ENCODE measurements at regions not wholly inside any gene's neighbourhood (a gene's known extent, or its start where the extent isn't known, plus 50 kb on each side); places are given as distances from the start of the nearest gene placed in this dataset.
"Not testable (repeated sequence)": the region's sequence is repeated elsewhere in the genome, so short reads cannot be mapped to it uniquely, and the experiment has no call there.

- Histone ChIP-seq H3K9me3 (ENCODE audit: control insufficient read depth in 1 of 2, low read length in 2 of 2) (no peaks in the 10 kb centered on the region), H3K36me3 (ENCODE audit: control insufficient read depth in 1 of 2, insufficient read depth in 2 of 2, low read length in 2 of 2) (no peaks in the 10 kb centered on the region), H3K27me3 (ENCODE audit: low read depth, low read length) (no peaks in the 10 kb centered on the region), H3K4me3 (ENCODE audit: low read depth in 1 of 2, low read length in 2 of 2) (no peak overlapping the region), H3K4me1 (ENCODE audit: control insufficient read depth in 1 of 2, insufficient read depth in 2 of 2, low read length in 2 of 2) (no peaks in the 10 kb centered on the region), H3K27ac (ENCODE audit: low read length) (no peak overlapping the region)
These were observed 624.2 kb downstream of the GALC start for GRCh38 chr14:87368751-87369150.

GRCh38 chr14:87360246-87360645, 632.7 kb downstream of the GALC start:
- H3K4me1 ChIP-seq (ENCODE audit: control insufficient read depth in 1 of 2, insufficient read depth in 2 of 2, low read length in 2 of 2); H3K27me3 ChIP-seq (ENCODE audit: low read depth, low read length); H3K27ac ChIP-seq (ENCODE audit: low read length); H3K9me3 ChIP-seq (ENCODE audit: control insufficient read depth in 1 of 2, low read length in 2 of 2); H3K36me3 ChIP-seq (ENCODE audit: control insufficient read depth in 1 of 2, insufficient read depth in 2 of 2, low read length in 2 of 2); H3K4me3 ChIP-seq (ENCODE audit: low read depth in 1 of 2, low read length in 2 of 2): not testable (repeated sequence)

- Histone ChIP-seq H3K36me3 (ENCODE audit: control insufficient read depth in 1 of 2, insufficient read depth in 2 of 2, low read length in 2 of 2) (no peaks in the 10 kb centered on the region), H3K27ac (ENCODE audit: low read length) (no peak overlapping the region), H3K27me3 (ENCODE audit: low read depth, low read length) (no peaks in the 10 kb centered on the region), H3K4me3 (ENCODE audit: low read depth in 1 of 2, low read length in 2 of 2) (no peak overlapping the region), H3K4me1 (ENCODE audit: control insufficient read depth in 1 of 2, insufficient read depth in 2 of 2, low read length in 2 of 2) (no peaks in the 10 kb centered on the region), H3K9me3 (ENCODE audit: control insufficient read depth in 1 of 2, low read length in 2 of 2) (peaks cover 0 to 4% of the 10 kb centered on the region in 2 donors)
These were observed 642.0 kb downstream of the GALC start for GRCh38 chr14:87351007-87351406.

- Histone ChIP-seq H3K9me3 (ENCODE audit: control insufficient read depth in 1 of 2, low read length in 2 of 2) (peaks cover 0 to 4% of the 10 kb centered on the region in 2 donors), H3K27ac (ENCODE audit: low read length) (no peak overlapping the region), H3K4me1 (ENCODE audit: control insufficient read depth in 1 of 2, insufficient read depth in 2 of 2, low read length in 2 of 2) (no peaks in the 10 kb centered on the region), H3K4me3 (ENCODE audit: low read depth in 1 of 2, low read length in 2 of 2) (no peak overlapping the region), H3K36me3 (ENCODE audit: control insufficient read depth in 1 of 2, insufficient read depth in 2 of 2, low read length in 2 of 2) (no peaks in the 10 kb centered on the region), H3K27me3 (ENCODE audit: low read depth, low read length) (no peaks in the 10 kb centered on the region)
These were observed 643.1 kb downstream of the GALC start for GRCh38 chr14:87349921-87350320.

- Histone ChIP-seq H3K4me3 (ENCODE audit: low read depth in 1 of 2, low read length in 2 of 2) (no peak overlapping the region), H3K4me1 (ENCODE audit: control insufficient read depth in 1 of 2, insufficient read depth in 2 of 2, low read length in 2 of 2) (no peaks in the 10 kb centered on the region), H3K36me3 (ENCODE audit: control insufficient read depth in 1 of 2, insufficient read depth in 2 of 2, low read length in 2 of 2) (no peaks in the 10 kb centered on the region), H3K9me3 (ENCODE audit: control insufficient read depth in 1 of 2, low read length in 2 of 2) (no peaks in the 10 kb centered on the region), H3K27me3 (ENCODE audit: low read depth, low read length) (no peaks in the 10 kb centered on the region), H3K27ac (ENCODE audit: low read length) (no peak overlapping the region)
These were observed 649.3 kb downstream of the GALC start for GRCh38 chr14:87343652-87344051.

GRCh38 chr14:87334997-87335685, 657.8 kb downstream of the GALC start:
- Histone ChIP-seq H3K9me3 (ENCODE audit: control insufficient read depth in 1 of 2, low read length in 2 of 2) (no peaks in the 10 kb centered on the region), H3K27ac (ENCODE audit: low read length) (no peak overlapping the region), H3K4me3 (ENCODE audit: low read depth in 1 of 2, low read length in 2 of 2) (no peak overlapping the region), H3K4me1 (ENCODE audit: control insufficient read depth in 1 of 2, insufficient read depth in 2 of 2, low read length in 2 of 2) (no peaks in the 10 kb centered on the region), H3K36me3 (ENCODE audit: control insufficient read depth in 1 of 2, insufficient read depth in 2 of 2, low read length in 2 of 2) (no peaks in the 10 kb centered on the region), H3K27me3 (ENCODE audit: low read depth, low read length) (no peaks in the 10 kb centered on the region)

GRCh38 chr14:87331991-87332390, 661.0 kb downstream of the GALC start:
- Histone ChIP-seq H3K36me3 (ENCODE audit: control insufficient read depth in 1 of 2, insufficient read depth in 2 of 2, low read length in 2 of 2) (no peaks in the 10 kb centered on the region), H3K27me3 (ENCODE audit: low read depth, low read length) (no peaks in the 10 kb centered on the region), H3K4me3 (ENCODE audit: low read depth in 1 of 2, low read length in 2 of 2) (no peak overlapping the region), H3K9me3 (ENCODE audit: control insufficient read depth in 1 of 2, low read length in 2 of 2) (no peaks in the 10 kb centered on the region), H3K27ac (ENCODE audit: low read length) (no peak overlapping the region), H3K4me1 (ENCODE audit: control insufficient read depth in 1 of 2, insufficient read depth in 2 of 2, low read length in 2 of 2) (no peaks in the 10 kb centered on the region)

GRCh38 chr14:87325741-87326140, 667.2 kb downstream of the GALC start:
- H3K4me3 ChIP-seq (ENCODE audit: low read depth in 1 of 2, low read length in 2 of 2): no peak overlapping the region
- H3K9me3 ChIP-seq (ENCODE audit: control insufficient read depth in 1 of 2, low read length in 2 of 2): no peaks in the 10 kb centered on the region

GRCh38 chr14:87323191-87323590, 669.8 kb downstream of the GALC start:
- Histone ChIP-seq H3K9me3 (ENCODE audit: control insufficient read depth in 1 of 2, low read length in 2 of 2) (no peaks in the 10 kb centered on the region), H3K36me3 (ENCODE audit: control insufficient read depth in 1 of 2, insufficient read depth in 2 of 2, low read length in 2 of 2) (no peaks in the 10 kb centered on the region), H3K4me1 (ENCODE audit: control insufficient read depth in 1 of 2, insufficient read depth in 2 of 2, low read length in 2 of 2) (no peaks in the 10 kb centered on the region), H3K27ac (ENCODE audit: low read length) (no peak overlapping the region), H3K4me3 (ENCODE audit: low read depth in 1 of 2, low read length in 2 of 2) (no peak overlapping the region), H3K27me3 (ENCODE audit: low read depth, low read length) (no peaks in the 10 kb centered on the region)

More at GRCh38 chr14:87325741-87326140, 667.2 kb downstream of the GALC start:
- no peak overlapping the region for H3K27ac ChIP-seq (ENCODE audit: low read length)
- no peaks in the 10 kb centered on the region for H3K4me1 ChIP-seq (ENCODE audit: control insufficient read depth in 1 of 2, insufficient read depth in 2 of 2, low read length in 2 of 2)
- no peaks in the 10 kb centered on the region for H3K36me3 ChIP-seq (ENCODE audit: control insufficient read depth in 1 of 2, insufficient read depth in 2 of 2, low read length in 2 of 2)
- no peaks in the 10 kb centered on the region for H3K27me3 ChIP-seq (ENCODE audit: low read depth, low read length)

GRCh38 chr14:87321548-87321947, 671.4 kb downstream of the GALC start:
- H3K36me3 ChIP-seq (ENCODE audit: control insufficient read depth in 1 of 2, insufficient read depth in 2 of 2, low read length in 2 of 2): no peaks in the 10 kb centered on the region
- H3K27ac ChIP-seq (ENCODE audit: low read length): no peak overlapping the region
- H3K9me3 ChIP-seq (ENCODE audit: control insufficient read depth in 1 of 2, low read length in 2 of 2): no peaks in the 10 kb centered on the region

GRCh38 chr14:87312894-87313205, 680.1 kb downstream of the GALC start:
- Histone ChIP-seq H3K36me3 (ENCODE audit: control insufficient read depth in 1 of 2, insufficient read depth in 2 of 2, low read length in 2 of 2) (no peaks in the 10 kb centered on the region), H3K27me3 (ENCODE audit: low read depth, low read length) (no peaks in the 10 kb centered on the region), H3K4me3 (ENCODE audit: low read depth in 1 of 2, low read length in 2 of 2) (no peak overlapping the region), H3K4me1 (ENCODE audit: control insufficient read depth in 1 of 2, insufficient read depth in 2 of 2, low read length in 2 of 2) (no peaks in the 10 kb centered on the region), H3K9me3 (ENCODE audit: control insufficient read depth in 1 of 2, low read length in 2 of 2) (no peaks in the 10 kb centered on the region), H3K27ac (ENCODE audit: low read length) (no peak overlapping the region)

More at GRCh38 chr14:87321548-87321947, 671.4 kb downstream of the GALC start:
- Histone ChIP-seq H3K4me3 (ENCODE audit: low read depth in 1 of 2, low read length in 2 of 2) (no peak overlapping the region), H3K27me3 (ENCODE audit: low read depth, low read length) (no peaks in the 10 kb centered on the region), H3K4me1 (ENCODE audit: control insufficient read depth in 1 of 2, insufficient read depth in 2 of 2, low read length in 2 of 2) (no peaks in the 10 kb centered on the region)

- Histone ChIP-seq H3K4me1 (ENCODE audit: control insufficient read depth in 1 of 2, insufficient read depth in 2 of 2, low read length in 2 of 2) (no peaks in the 10 kb centered on the region), H3K27me3 (ENCODE audit: low read depth, low read length) (no peaks in the 10 kb centered on the region), H3K27ac (ENCODE audit: low read length) (no peak overlapping the region), H3K36me3 (ENCODE audit: control insufficient read depth in 1 of 2, insufficient read depth in 2 of 2, low read length in 2 of 2) (no peaks in the 10 kb centered on the region), H3K4me3 (ENCODE audit: low read depth in 1 of 2, low read length in 2 of 2) (no peak overlapping the region), H3K9me3 (ENCODE audit: control insufficient read depth in 1 of 2, low read length in 2 of 2) (no peaks in the 10 kb centered on the region)
These were observed 680.7 kb downstream of the GALC start for GRCh38 chr14:87312169-87312893.

All from muscle layer of duodenum (tissue), 2 donors.